ENCODE measurements at regions not wholly inside any gene's neighbourhood (a gene's known extent, or its start where the extent isn't known, plus 50 kb on each side); places are given as distances from the start of the nearest gene placed in this dataset.

DNA sequence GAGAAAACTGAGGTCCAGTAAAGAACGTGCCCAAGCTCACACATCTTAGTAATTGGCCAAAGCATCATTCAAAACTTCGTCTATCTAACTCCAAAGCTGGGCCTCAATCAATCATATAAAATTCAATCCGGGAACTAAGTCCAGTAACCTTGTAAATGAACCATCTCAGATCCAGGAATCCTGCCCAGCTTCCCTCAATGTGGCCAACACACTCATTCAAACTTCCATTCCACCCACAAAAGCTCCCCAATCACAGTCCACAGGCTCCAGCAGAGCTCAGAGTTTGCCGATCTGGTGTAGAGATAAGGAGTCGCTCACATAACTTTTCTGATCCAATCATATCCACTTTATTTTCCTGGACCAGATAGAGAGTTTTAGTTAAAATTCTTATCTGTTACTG lies 144.8 kb downstream of the SPATA18 start:
- CTCF ChIA-PET = no interaction called here
- Mint-ChIP-seq H3K36me3 (ENCODE audit: insufficient read depth, unreplicated experiment) (no peaks in the 10 kb centered on the region), H3K4me1 (ENCODE audit: low read depth, unreplicated experiment) (no peaks in the 10 kb centered on the region), H3K27me3 (ENCODE audit: unreplicated experiment) (no peaks in the 10 kb centered on the region), H3K4me3 (ENCODE audit: low read depth, unreplicated experiment) (no peak overlapping the region), H3K27ac (ENCODE audit: unreplicated experiment) (no peak overlapping the region), H3K9me3 (ENCODE audit: low read depth, unreplicated experiment) (no peaks in the 10 kb centered on the region)
- TF ChIP-seq, protein P1, sequence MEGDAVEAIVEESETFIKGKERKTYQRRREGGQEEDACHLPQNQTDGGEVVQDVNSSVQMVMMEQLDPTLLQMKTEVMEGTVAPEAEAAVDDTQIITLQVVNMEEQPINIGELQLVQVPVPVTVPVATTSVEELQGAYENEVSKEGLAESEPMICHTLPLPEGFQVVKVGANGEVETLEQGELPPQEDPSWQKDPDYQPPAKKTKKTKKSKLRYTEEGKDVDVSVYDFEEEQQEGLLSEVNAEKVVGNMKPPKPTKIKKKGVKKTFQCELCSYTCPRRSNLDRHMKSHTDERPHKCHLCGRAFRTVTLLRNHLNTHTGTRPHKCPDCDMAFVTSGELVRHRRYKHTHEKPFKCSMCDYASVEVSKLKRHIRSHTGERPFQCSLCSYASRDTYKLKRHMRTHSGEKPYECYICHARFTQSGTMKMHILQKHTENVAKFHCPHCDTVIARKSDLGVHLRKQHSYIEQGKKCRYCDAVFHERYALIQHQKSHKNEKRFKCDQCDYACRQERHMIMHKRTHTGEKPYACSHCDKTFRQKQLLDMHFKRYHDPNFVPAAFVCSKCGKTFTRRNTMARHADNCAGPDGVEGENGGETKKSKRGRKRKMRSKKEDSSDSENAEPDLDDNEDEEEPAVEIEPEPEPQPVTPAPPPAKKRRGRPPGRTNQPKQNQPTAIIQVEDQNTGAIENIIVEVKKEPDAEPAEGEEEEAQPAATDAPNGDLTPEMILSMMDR (IDR thresholded peaks at IDR 0.05; ENCODE audit: unreplicated experiment) = no peak
- intact Hi-C loops (cut with micrococcal nuclease; ENCODE audit: unreplicated experiment) = no loop called here
- no TSS peak for BruUV-seq (replicated peaks)
- DNase-seq = no peak

DNA sequence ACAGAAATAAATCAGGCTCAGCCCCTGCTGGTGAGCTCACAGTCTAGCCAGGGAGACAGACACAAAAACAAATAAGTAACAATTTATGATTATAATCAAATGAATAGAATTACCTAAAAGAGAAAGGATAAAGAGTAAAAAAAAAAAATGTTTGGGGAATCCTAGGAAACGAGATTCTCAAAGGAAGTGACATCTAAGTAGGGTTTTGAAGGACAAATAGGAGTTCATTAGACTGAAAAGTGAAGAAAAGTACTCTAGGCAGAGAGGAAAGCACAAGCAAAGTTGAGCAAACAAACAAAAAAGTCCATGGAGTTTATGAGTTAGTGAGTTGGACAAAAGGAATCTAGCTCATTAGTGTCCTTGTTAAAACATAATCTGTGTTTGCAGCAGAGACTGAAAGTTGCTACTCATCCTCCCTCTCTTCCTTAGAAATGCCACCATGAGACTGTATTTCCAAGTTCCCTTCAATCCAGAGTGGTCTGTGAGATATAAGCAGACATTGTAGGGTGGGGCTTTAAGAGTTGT lies 145.6 kb downstream of the SPATA18 start:
- TF ChIP-seq, protein P1 (IDR thresholded peaks at IDR 0.05; ENCODE audit: unreplicated experiment) = no peak
- Mint-ChIP-seq H3K27ac (ENCODE audit: unreplicated experiment) (no peak overlapping the region), H3K4me1 (ENCODE audit: low read depth, unreplicated experiment) (no peaks in the 10 kb centered on the region), H3K4me3 (ENCODE audit: low read depth, unreplicated experiment) (no peak overlapping the region), H3K27me3 (ENCODE audit: unreplicated experiment) (no peaks in the 10 kb centered on the region), H3K9me3 (ENCODE audit: low read depth, unreplicated experiment) (no peaks in the 10 kb centered on the region), H3K36me3 (ENCODE audit: insufficient read depth, unreplicated experiment) (no peaks in the 10 kb centered on the region)
- intact Hi-C loops (cut with micrococcal nuclease; ENCODE audit: unreplicated experiment) = no loop called here
- CTCF ChIA-PET = interaction anchor here (0.8 kb wide), 1 partner anchor 310 kb away, joined by 3 read pairs; no protein-coding TSS in a partner anchor
- no peak for DNase-seq
- BruUV-seq (replicated peaks) = no TSS peak

DNA sequence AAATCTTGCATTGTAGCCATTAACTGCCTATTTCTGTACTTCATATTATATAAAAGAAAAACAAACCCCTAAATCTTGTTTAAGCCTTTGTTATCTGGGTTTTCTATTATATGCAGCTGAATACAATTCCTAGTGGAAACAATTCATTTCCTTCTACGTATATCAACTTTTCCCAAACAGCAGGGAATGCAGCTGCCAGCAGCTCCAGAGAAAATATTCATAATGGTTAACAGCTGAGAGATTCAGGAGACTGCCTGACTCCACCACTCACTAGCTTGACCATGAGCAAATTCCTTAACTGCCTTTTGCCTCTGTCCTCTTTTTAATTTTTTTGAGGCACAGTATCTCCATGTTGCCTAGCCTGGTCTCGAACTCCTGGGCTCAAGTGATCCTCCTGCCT lies 146.2 kb downstream of the SPATA18 start:
- Mint-ChIP-seq H3K4me3 (ENCODE audit: low read depth, unreplicated experiment) (no peak overlapping the region), H3K27me3 (ENCODE audit: unreplicated experiment) (no peaks in the 10 kb centered on the region), H3K36me3 (ENCODE audit: insufficient read depth, unreplicated experiment) (no peaks in the 10 kb centered on the region), H3K27ac (ENCODE audit: unreplicated experiment) (no peak overlapping the region), H3K9me3 (ENCODE audit: low read depth, unreplicated experiment) (no peaks in the 10 kb centered on the region), H3K4me1 (ENCODE audit: low read depth, unreplicated experiment) (no peaks in the 10 kb centered on the region)
- no TSS peak for BruUV-seq (replicated peaks)
- no peak for DNase-seq
- TF ChIP-seq, protein P1 (IDR thresholded peaks at IDR 0.05; ENCODE audit: unreplicated experiment) = no peak
- CTCF ChIA-PET = interaction anchor here (0.8 kb wide), 1 partner anchor 310 kb away, joined by 3 read pairs; no protein-coding TSS in a partner anchor
- intact Hi-C loops (cut with micrococcal nuclease; ENCODE audit: unreplicated experiment) = no loop called here

DNA sequence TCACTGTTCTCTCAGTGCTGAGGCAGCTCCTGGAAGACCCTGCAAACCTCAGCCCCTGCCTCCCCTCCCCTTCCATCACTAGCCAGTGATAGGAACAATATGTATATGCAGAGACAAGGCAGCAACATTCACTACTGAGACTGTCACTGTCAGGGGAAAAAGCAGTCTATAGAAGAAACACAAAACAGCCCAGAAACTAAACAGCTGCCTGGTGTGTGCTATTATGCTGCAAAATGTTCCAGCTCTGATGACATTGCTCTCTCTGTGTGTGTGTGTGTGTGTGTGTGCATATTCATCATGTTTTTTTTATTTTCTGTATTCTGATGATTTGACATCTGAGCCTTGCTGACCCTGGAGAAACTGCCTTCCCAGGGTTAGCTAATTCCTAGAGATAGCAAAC lies 147.2 kb downstream of the SPATA18 start:
- CTCF ChIA-PET = no interaction called here
- no peaks in the 10 kb centered on the region for H3K36me3 Mint-ChIP-seq (ENCODE audit: insufficient read depth, unreplicated experiment)
- intact Hi-C loops (cut with micrococcal nuclease; ENCODE audit: unreplicated experiment) = no loop called here
- TF ChIP-seq, protein P1 (IDR thresholded peaks at IDR 0.05; ENCODE audit: unreplicated experiment) = no peak
- DNase-seq = no peak
- no peaks in the 10 kb centered on the region for H3K9me3 Mint-ChIP-seq (ENCODE audit: low read depth, unreplicated experiment)
- no peaks in the 10 kb centered on the region for H3K27me3 Mint-ChIP-seq (ENCODE audit: unreplicated experiment)
- no peak overlapping the region for H3K27ac Mint-ChIP-seq (ENCODE audit: unreplicated experiment)
- H3K4me3 Mint-ChIP-seq (ENCODE audit: low read depth, unreplicated experiment) = no peak overlapping the region
- BruUV-seq (replicated peaks) = no TSS peak
- no peaks in the 10 kb centered on the region for H3K4me1 Mint-ChIP-seq (ENCODE audit: low read depth, unreplicated experiment)
